Astrocyte (in vitro differentiated cells and primary cell): ENCODE measurements at regions not wholly inside any gene's neighbourhood (a gene's known extent, or its start where the extent isn't known, plus 50 kb on each side); places are given as distances from the start of the nearest gene placed in this dataset.

Experiments
- DNase-seq: peaks from one replicate; pipeline ENCODE4 v3.0.0-alpha.2; 2010; ENCODE audit warnings: low read depth
- FAIRE-seq: peaks from 2 replicates; lab custom pipeline; 2011; peaks lifted over from hg19 to GRCh38; lab: Jason Lieb, UNC
- H2AFZ ChIP-seq: 2 replicates; pipeline ENCODE4 v1.6.0; 2012; ENCODE audit warnings: low read depth, low read length, inconsistent platforms
- H3K27ac ChIP-seq: 2 replicates; pipeline ENCODE4 v1.5.1; 2011; ENCODE audit warnings: low read depth, low read length, inconsistent platforms
- H3K27me3 ChIP-seq: 2 replicates; pipeline ENCODE4 v1.6.0; 2011; ENCODE audit warnings: low read length, inconsistent platforms; ENCODE audit not compliant: insufficient read depth
- H3K36me3 ChIP-seq: 2 replicates; pipeline ENCODE4 v1.5.1; 2011; ENCODE audit warnings: low read length, inconsistent platforms; ENCODE audit not compliant: insufficient read depth
- H3K4me1 ChIP-seq: 2 replicates; pipeline ENCODE4 v1.5.1; 2011; ENCODE audit warnings: low read length, inconsistent platforms; ENCODE audit not compliant: insufficient read depth
- H3K4me2 ChIP-seq: 2 replicates; pipeline ENCODE4 v1.6.0; 2012; ENCODE audit warnings: low read length, inconsistent platforms
- H3K4me3 ChIP-seq: 2 replicates; pipeline ENCODE4 v1.5.1; 2011; ENCODE audit warnings: low read depth, mild to moderate bottlenecking, low read length, inconsistent platforms; ENCODE audit not compliant: insufficient read depth
- H3K79me2 ChIP-seq: 2 replicates; pipeline ENCODE4 v1.6.0; 2012; ENCODE audit warnings: mild to moderate bottlenecking, low read length, inconsistent platforms; ENCODE audit not compliant: insufficient read depth
- H3K9ac ChIP-seq: 2 replicates; pipeline ENCODE4 v1.6.0; 2012; ENCODE audit warnings: mild to moderate bottlenecking, low read length, inconsistent platforms
- H3K9me3 ChIP-seq: 2 replicates; pipeline ENCODE4 v1.5.1; 2012; ENCODE audit warnings: low read depth, mild to moderate bottlenecking, low read length, inconsistent platforms; ENCODE audit not compliant: insufficient read depth
- H4K20me1 ChIP-seq: 2 replicates; pipeline ENCODE4 v1.6.0; 2012; ENCODE audit warnings: low read length, inconsistent platforms; ENCODE audit not compliant: insufficient read depth
- H3K27ac Mint-ChIP-seq: one replicate; pipeline ENCODE4 v1.8.0; 2021; ENCODE audit warnings: mild to moderate bottlenecking, mixed read lengths; ENCODE audit not compliant: unreplicated experiment
- H3K27me3 Mint-ChIP-seq: one replicate; pipeline ENCODE4 v1.8.0; 2021; ENCODE audit warnings: low read depth, mixed read lengths; ENCODE audit not compliant: unreplicated experiment
- H3K36me3 Mint-ChIP-seq: one replicate; pipeline ENCODE4 v1.8.0; 2021; ENCODE audit warnings: low read depth, mixed read lengths; ENCODE audit not compliant: unreplicated experiment
- H3K4me1 Mint-ChIP-seq: one replicate; pipeline ENCODE4 v1.8.0; 2021; ENCODE audit warnings: low read depth, mixed read lengths; ENCODE audit not compliant: unreplicated experiment
- H3K4me3 Mint-ChIP-seq: one replicate; pipeline ENCODE4 v1.8.0; 2021; ENCODE audit warnings: mild to moderate bottlenecking, moderate library complexity, mixed read lengths; ENCODE audit not compliant: unreplicated experiment
- H3K9me3 Mint-ChIP-seq: one replicate; pipeline ENCODE4 v1.8.0; 2021; ENCODE audit warnings: mild to moderate bottlenecking, mixed read lengths; ENCODE audit not compliant: unreplicated experiment
- EZH2 ChIP-seq: IDR thresholded peaks from 2 replicates; pipeline ENCODE4 v1.6.1; 2012; ENCODE audit warnings: mild to moderate bottlenecking, low read length, inconsistent platforms; ENCODE audit not compliant: insufficient read depth
- TF ChIP-seq, protein P1 (sequence below): IDR thresholded peaks from 2 replicates; pipeline ENCODE4 v1.5.1; 2011; ENCODE audit warnings: low read depth, mild to moderate bottlenecking, inconsistent platforms, low read length, moderate library complexity; ENCODE audit not compliant: insufficient read depth

DNA sequence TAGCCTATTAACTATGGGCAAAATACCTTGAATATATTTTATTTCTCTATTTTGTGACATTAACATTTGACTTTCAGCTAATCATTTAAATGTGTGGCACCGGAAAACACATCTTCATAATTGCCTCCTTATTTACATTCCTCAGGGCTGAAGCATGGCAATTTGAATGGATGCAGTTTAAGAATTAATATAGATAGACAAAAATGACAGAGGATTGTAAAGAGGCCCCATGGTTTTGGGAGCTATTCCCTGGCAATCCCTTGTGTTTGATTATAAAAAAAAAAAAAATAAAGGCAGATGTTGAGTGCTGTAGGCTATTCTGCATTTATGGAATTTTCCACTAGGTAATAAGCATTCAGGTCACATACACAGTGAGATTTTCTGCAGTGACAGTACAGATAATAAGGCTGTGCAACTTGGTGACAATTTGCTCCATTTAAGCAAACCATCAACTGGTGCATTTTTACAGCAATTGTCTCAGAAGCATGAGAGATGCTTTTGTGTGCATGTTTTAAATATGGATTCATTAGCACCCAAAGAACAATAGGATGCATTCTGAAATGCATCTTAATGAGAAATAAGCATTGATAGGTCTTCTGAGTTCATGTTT is 123.2 kb upstream of the SLC38A4 start:
- FAIRE-seq: no peak

DNA sequence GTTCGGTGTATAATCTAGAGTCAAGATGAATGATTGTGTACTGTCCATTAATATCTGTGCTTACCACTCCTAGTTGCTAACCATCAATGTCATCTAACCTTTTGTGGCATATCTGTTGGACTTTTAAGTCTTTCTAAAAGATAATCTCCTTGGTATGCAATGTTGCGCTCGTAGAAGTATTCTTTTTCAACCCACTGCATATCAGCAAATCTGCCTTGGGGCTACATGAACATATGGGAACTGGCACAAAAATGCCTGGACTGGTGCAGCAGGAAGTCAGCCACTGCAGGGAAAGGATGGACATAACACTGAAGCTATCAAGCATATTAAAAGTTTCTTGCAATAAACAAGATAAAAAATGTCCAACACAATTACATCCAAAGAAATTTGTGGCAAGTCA is 124.3 kb upstream of the SLC38A4 start:
- no peaks in the 10 kb centered on the region for H4K20me1 ChIP-seq
- H3K36me3 ChIP-seq: no peaks in the 10 kb centered on the region
- Mint-ChIP-seq H3K9me3 (no peaks in the 10 kb centered on the region), H3K4me3 (no peak overlapping the region), H3K4me1 (no peaks in the 10 kb centered on the region), H3K27me3 (no peaks in the 10 kb centered on the region), H3K27ac (no peak overlapping the region), H3K36me3 (no peaks in the 10 kb centered on the region)
- no peak overlapping the region for H3K4me2 ChIP-seq
- no peak for FAIRE-seq
- H3K27me3 ChIP-seq: no peaks in the 10 kb centered on the region
- no peak overlapping the region for H3K4me3 ChIP-seq
- no peaks in the 10 kb centered on the region for H3K4me1 ChIP-seq
- no peak overlapping the region for H3K9ac ChIP-seq
- no peaks in the 10 kb centered on the region for H3K9me3 ChIP-seq
- no peak for DNase-seq
- no peak overlapping the region for H3K27ac ChIP-seq
- TF ChIP-seq EZH2: no peak
- TF ChIP-seq, protein P1, sequence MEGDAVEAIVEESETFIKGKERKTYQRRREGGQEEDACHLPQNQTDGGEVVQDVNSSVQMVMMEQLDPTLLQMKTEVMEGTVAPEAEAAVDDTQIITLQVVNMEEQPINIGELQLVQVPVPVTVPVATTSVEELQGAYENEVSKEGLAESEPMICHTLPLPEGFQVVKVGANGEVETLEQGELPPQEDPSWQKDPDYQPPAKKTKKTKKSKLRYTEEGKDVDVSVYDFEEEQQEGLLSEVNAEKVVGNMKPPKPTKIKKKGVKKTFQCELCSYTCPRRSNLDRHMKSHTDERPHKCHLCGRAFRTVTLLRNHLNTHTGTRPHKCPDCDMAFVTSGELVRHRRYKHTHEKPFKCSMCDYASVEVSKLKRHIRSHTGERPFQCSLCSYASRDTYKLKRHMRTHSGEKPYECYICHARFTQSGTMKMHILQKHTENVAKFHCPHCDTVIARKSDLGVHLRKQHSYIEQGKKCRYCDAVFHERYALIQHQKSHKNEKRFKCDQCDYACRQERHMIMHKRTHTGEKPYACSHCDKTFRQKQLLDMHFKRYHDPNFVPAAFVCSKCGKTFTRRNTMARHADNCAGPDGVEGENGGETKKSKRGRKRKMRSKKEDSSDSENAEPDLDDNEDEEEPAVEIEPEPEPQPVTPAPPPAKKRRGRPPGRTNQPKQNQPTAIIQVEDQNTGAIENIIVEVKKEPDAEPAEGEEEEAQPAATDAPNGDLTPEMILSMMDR: no peak
- H3K79me2 ChIP-seq: no peaks in the 10 kb centered on the region
- H2AFZ ChIP-seq: no peak overlapping the region

More for the DNA sequence above, 123.2 kb upstream of the SLC38A4 start:
- Histone ChIP-seq H3K4me1 (no peaks in the 10 kb centered on the region), H3K27me3 (no peaks in the 10 kb centered on the region), H2AFZ (no peak overlapping the region), H3K9ac (no peak overlapping the region), H3K4me2 (no peak overlapping the region), H3K4me3 (no peak overlapping the region), H4K20me1 (no peaks in the 10 kb centered on the region), H3K36me3 (no peaks in the 10 kb centered on the region), H3K9me3 (no peaks in the 10 kb centered on the region), H3K27ac (no peak overlapping the region), H3K79me2 (no peaks in the 10 kb centered on the region)
- Mint-ChIP-seq H3K36me3 (no peaks in the 10 kb centered on the region), H3K4me1 (peaks cover 2% of the 10 kb centered on the region), H3K4me3 (no peak overlapping the region), H3K27me3 (no peaks in the 10 kb centered on the region), H3K9me3 (no peaks in the 10 kb centered on the region), H3K27ac (no peak overlapping the region)
- TF ChIP-seq EZH2: no peak
- TF ChIP-seq, protein P1: no peak
- DNase-seq: no peak

DNA sequence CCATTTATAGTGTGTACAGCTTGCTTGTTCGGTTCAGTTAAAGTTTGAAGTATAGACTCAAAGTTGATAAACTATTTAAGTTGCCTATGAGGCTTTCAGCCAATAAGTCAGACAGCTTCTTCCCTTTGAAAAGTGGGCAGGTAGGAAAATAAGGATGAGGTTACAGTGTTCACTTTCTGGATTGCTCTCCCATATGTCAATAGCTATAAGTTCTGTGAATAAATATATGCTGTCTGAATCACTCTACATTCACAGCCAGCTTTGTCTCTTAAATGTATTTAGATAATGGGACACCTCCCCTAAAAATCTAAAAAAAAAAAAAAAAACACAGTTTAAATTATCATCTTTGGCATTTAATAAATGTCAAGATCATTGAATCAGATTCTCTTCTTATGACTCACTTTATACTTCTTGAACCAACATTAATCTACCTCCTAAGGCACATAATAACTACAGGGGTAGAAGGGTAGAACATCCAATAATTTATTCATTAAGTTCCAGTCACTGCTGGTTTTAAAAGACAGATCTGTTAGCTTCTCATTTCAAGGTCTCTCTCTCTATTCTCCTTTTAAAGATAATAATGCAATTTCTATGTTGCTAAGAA is 126.4 kb upstream of the PCED1B start:
- TF ChIP-seq EZH2: no peak
- TF ChIP-seq, protein P1: no peak
- H3K4me3 ChIP-seq: no peak overlapping the region

More for the DNA sequence above, 126.4 kb upstream of the PCED1B start:
- Histone ChIP-seq H3K9me3 (no peaks in the 10 kb centered on the region), H3K79me2 (no peaks in the 10 kb centered on the region), H2AFZ (no peak overlapping the region), H3K36me3 (no peaks in the 10 kb centered on the region), H3K4me2 (no peak overlapping the region), H4K20me1 (no peaks in the 10 kb centered on the region), H3K4me1 (no peaks in the 10 kb centered on the region), H3K27me3 (no peaks in the 10 kb centered on the region), H3K27ac (no peak overlapping the region), H3K9ac (no peak overlapping the region)
- FAIRE-seq (no peak), DNase-seq (no peak)
- Mint-ChIP-seq H3K9me3 (no peaks in the 10 kb centered on the region), H3K4me1 (peaks cover 6% of the 10 kb centered on the region), H3K27me3 (no peaks in the 10 kb centered on the region), H3K36me3 (no peaks in the 10 kb centered on the region), H3K4me3 (no peak overlapping the region), H3K27ac (no peak overlapping the region)
